ENCODE measurements at regions not wholly inside any gene's neighbourhood (a gene's known extent, or its start where the extent isn't known, plus 50 kb on each side); places are given as distances from the start of the nearest gene placed in this dataset.

GRCh38 chr2:35082072-35082471 lies 1273.5 kb upstream of the CRIM1 start:
- TF ChIP-seq CTCF (conservative IDR thresholded peaks at IDR 0.05; ENCODE audit: low read length) (no peak), EZH2phosphoT487 (IDR thresholded peaks at IDR 0.05; ENCODE audit: borderline replicate concordance) (no peak)
